HEK293 (cell line): ENCODE measurements at regions not wholly inside any gene's neighbourhood (a gene's known extent, or its start where the extent isn't known, plus 50 kb on each side); places are given as distances from the start of the nearest gene placed in this dataset.

Experiments
- CTCF ChIA-PET: fragments of 350-600 bp; formaldehyde crosslinking; extraction: SDS; loops from one replicate; lab custom pipeline; 2021; ENCODE audit warnings: antibody characterized with exemption; lab: Yijun Ruan, JAX
- POLR2A ChIA-PET: fragments of 300-600 bp; formaldehyde crosslinking; extraction: SDS; loops from one replicate; lab custom pipeline; 2020; ENCODE audit warnings: antibody characterized with exemption, inconsistent platforms; lab: Yijun Ruan, JAX
- H3K27ac ChIP-seq: fragments of 200-500 bp; sonication (Bioruptor generic); 2 replicates; pipeline ENCODE4 v1.5.1; 2014; ENCODE audit warnings: low read depth, low read length, control low read depth, inconsistent platforms; ENCODE audit errors: extremely low read depth
- H3K36me3 ChIP-seq, 2 experiments: fragments of 200-500 bp in 1 of 2; sonication (Bioruptor generic) in 1 of 2; 1 replicate in 1 of 2; 2 replicates in 1 of 2; pipeline ENCODE4 v1.5.1; 2014 to 2017; ENCODE audit warnings: inconsistent platforms in 2 of 2, low read length in 2 of 2; ENCODE audit not compliant: control insufficient read depth in 2 of 2, insufficient read depth in 1 of 2
- H3K4me1 ChIP-seq: fragments of 200-500 bp; sonication (Bioruptor generic); 2 replicates; pipeline ENCODE4 v1.5.1; 2014; ENCODE audit warnings: mild to moderate bottlenecking, low read length, inconsistent platforms; ENCODE audit not compliant: control insufficient read depth, insufficient read depth
- H3K4me3 ChIP-seq: 2 replicates; pipeline ENCODE4 v1.5.1; 2011; ENCODE audit warnings: low read depth, mild to moderate bottlenecking, control low read depth, low read length, moderate library complexity
- H3K9me3 ChIP-seq: fragments of 200-500 bp; sonication (Bioruptor generic); 2 replicates; pipeline ENCODE4 v1.5.1; 2014; ENCODE audit warnings: low read depth, low read length, inconsistent platforms; ENCODE audit not compliant: control insufficient read depth, insufficient read depth
- EGR2 ChIP-seq: fragments of 450-650 bp; formaldehyde crosslinking; IDR thresholded peaks from 2 replicates; pipeline ENCODE4 v1.5.1; 2016; ENCODE audit warnings: low read depth, missing biosample characterization, missing genetic modification characterization
- GFI1B ChIP-seq: fragments of 450-650 bp; formaldehyde crosslinking; IDR thresholded peaks from 2 replicates; pipeline ENCODE4 v1.5.1; 2016; ENCODE audit warnings: missing biosample characterization, missing genetic modification characterization
- KLF16 ChIP-seq: fragments of 450-650 bp; formaldehyde crosslinking; IDR thresholded peaks from 2 replicates; pipeline ENCODE4 v1.5.1; 2017; ENCODE audit warnings: missing biosample characterization, missing genetic modification characterization
- KLF9 ChIP-seq: fragments of 450-650 bp; formaldehyde crosslinking; IDR thresholded peaks from 2 replicates; pipeline ENCODE4 v1.5.1; 2016; ENCODE audit warnings: missing biosample characterization, missing genetic modification characterization, low read depth
- SP2 ChIP-seq: fragments of 450-650 bp; formaldehyde crosslinking; IDR thresholded peaks from 2 replicates; pipeline ENCODE4 v1.5.1; 2016; ENCODE audit warnings: missing biosample characterization, missing genetic modification characterization
- ZNF221 ChIP-seq: fragments of 450-650 bp; formaldehyde crosslinking; IDR thresholded peaks from 2 replicates; pipeline ENCODE4 v1.5.1; 2017; ENCODE audit warnings: missing biosample characterization, missing genetic modification characterization, borderline replicate concordance
- ZNF274 ChIP-seq, 2 experiments: fragments of 200-500 bp in 1 of 2; fragments of 450-650 bp in 1 of 2; sonication (Bioruptor generic) in 1 of 2; formaldehyde crosslinking in 1 of 2; IDR thresholded peaks; 2 replicates each; pipeline versions ENCODE4 v1.5.1 to v1.6.1; 2014 to 2016; ENCODE audit warnings: borderline replicate concordance in 1 of 2, inconsistent platforms in 1 of 2, low read length in 1 of 2, missing biosample characterization in 1 of 2, missing genetic modification characterization in 1 of 2
- ZNF324 ChIP-seq: fragments of 450-650 bp; formaldehyde crosslinking; IDR thresholded peaks from 2 replicates; pipeline ENCODE4 v1.5.1; 2016; ENCODE audit warnings: missing biosample characterization, missing genetic modification characterization
- ZNF48 ChIP-seq: fragments of 450-650 bp; formaldehyde crosslinking; IDR thresholded peaks from 2 replicates; pipeline ENCODE4 v1.5.1; 2016; ENCODE audit warnings: missing biosample characterization, missing genetic modification characterization
- ZNF529 ChIP-seq: fragments of 450-650 bp; formaldehyde crosslinking; IDR thresholded peaks from 2 replicates; pipeline ENCODE4 v1.5.1; 2017; ENCODE audit warnings: missing genetic modification characterization, missing biosample characterization; ENCODE audit not compliant: insufficient replicate concordance
- ZNF549 ChIP-seq: fragments of 450-650 bp; IDR thresholded peaks from 2 replicates; pipeline ENCODE4 v1.5.1; 2018; ENCODE audit warnings: missing biosample characterization, missing genetic modification characterization, mild to moderate bottlenecking, inconsistent platforms, moderate library complexity
- ZNF600 ChIP-seq: fragments of 450-650 bp; formaldehyde crosslinking; IDR thresholded peaks from 2 replicates; pipeline ENCODE4 v1.5.1; 2016; ENCODE audit warnings: missing biosample characterization, missing genetic modification characterization
- ZNF664 ChIP-seq: fragments of 450-650 bp; formaldehyde crosslinking; IDR thresholded peaks from 2 replicates; pipeline ENCODE4 v1.5.1; 2016; ENCODE audit warnings: missing biosample characterization, missing genetic modification characterization
- ZNF837 ChIP-seq: fragments of 450-650 bp; formaldehyde crosslinking; IDR thresholded peaks from 2 replicates; pipeline ENCODE4 v1.5.1; 2016; ENCODE audit warnings: missing biosample characterization, missing genetic modification characterization
- TF ChIP-seq, protein P1 (sequence below): fragments of 450-650 bp; formaldehyde crosslinking; IDR thresholded peaks from 2 replicates; pipeline ENCODE4 v1.5.1; 2016; ENCODE audit warnings: missing biosample characterization, missing genetic modification characterization
- TF ChIP-seq, protein P2 (sequence below): fragments of 450-650 bp; formaldehyde crosslinking; IDR thresholded peaks from 2 replicates; pipeline ENCODE4 v1.5.1; 2016; ENCODE audit warnings: missing biosample characterization, missing genetic modification characterization
- TF ChIP-seq, protein P3 (sequence below): fragments of 450-650 bp; formaldehyde crosslinking; IDR thresholded peaks from 2 replicates; pipeline ENCODE4 v1.5.1; 2016; ENCODE audit warnings: missing biosample characterization, missing genetic modification characterization

GRCh38 chr7:46145412-46145811, 224.3 kb upstream of the IGFBP3 start (continued):
- TF ChIP-seq ZNF274 (IDR thresholded peaks at IDR 0.05; ENCODE audit: low read length) (no peak), ZNF274 (tag by site-specific recombination; IDR thresholded peaks at IDR 0.05; ENCODE audit: borderline replicate concordance) (no peak), ZNF221 (tag by site-specific recombination) (no peak), KLF9 (tag by site-specific recombination) (no peak)
- TF ChIP-seq, protein P1, sequence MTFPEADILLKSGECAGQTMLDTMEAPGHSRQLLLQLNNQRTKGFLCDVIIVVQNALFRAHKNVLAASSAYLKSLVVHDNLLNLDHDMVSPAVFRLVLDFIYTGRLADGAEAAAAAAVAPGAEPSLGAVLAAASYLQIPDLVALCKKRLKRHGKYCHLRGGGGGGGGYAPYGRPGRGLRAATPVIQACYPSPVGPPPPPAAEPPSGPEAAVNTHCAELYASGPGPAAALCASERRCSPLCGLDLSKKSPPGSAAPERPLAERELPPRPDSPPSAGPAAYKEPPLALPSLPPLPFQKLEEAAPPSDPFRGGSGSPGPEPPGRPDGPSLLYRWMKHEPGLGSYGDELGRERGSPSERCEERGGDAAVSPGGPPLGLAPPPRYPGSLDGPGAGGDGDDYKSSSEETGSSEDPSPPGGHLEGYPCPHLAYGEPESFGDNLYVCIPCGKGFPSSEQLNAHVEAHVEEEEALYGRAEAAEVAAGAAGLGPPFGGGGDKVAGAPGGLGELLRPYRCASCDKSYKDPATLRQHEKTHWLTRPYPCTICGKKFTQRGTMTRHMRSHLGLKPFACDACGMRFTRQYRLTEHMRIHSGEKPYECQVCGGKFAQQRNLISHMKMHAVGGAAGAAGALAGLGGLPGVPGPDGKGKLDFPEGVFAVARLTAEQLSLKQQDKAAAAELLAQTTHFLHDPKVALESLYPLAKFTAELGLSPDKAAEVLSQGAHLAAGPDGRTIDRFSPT = no peak
- TF ChIP-seq, all 188 proteins: peak for 0

GRCh38 chr7:46143949-46144917, 223.2 kb upstream of the IGFBP3 start:
- H3K4me1 ChIP-seq = no peaks in the 10 kb centered on the region
- POLR2A ChIA-PET = no interaction called here
- no peak overlapping the region for H3K27ac ChIP-seq
- no peak for TF ChIP-seq ZNF600 (tag by site-specific recombination)
- TF ChIP-seq SP2 (tag by site-specific recombination) = no peak
- no peak for TF ChIP-seq ZNF324 (tag by site-specific recombination)
- TF ChIP-seq ZNF664 (tag by site-specific recombination) = no peak
- TF ChIP-seq ZNF48 (tag by site-specific recombination) = no peak
- no peak for TF ChIP-seq GFI1B (tag by site-specific recombination)
- TF ChIP-seq ZNF837 = no peak
- H3K4me3 ChIP-seq = no peak overlapping the region
- H3K36me3 ChIP-seq = no peaks in the 10 kb centered on the region
- H3K9me3 ChIP-seq = no peaks in the 10 kb centered on the region
- CTCF ChIA-PET = no interaction called here

DNA sequence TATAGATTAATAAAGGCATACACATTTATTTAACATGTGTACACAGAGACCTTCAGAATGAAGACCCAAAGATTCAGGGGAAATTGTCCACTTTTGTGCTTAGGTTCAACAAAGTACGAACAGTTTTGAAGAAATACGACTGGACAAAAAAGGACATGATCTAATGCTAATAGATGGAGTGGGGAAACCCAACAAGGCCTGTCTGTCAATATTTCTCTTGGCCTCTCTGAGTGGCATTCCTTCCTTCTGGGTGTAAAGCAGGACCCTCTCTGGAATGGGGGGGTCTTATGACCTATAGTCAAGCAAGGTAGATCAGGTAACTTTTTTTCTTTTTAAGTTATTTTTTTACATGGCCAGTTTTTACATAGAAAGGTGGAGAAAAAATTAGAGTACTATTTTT, 222.3 kb upstream of the IGFBP3 start:
- TF ChIP-seq KLF16 (tag by site-specific recombination) (no peak), EGR2 (tag by site-specific recombination) (no peak)
- no peaks in the 10 kb centered on the region for H3K4me1 ChIP-seq
- ChIA-PET CTCF (no interaction called here), POLR2A (no interaction called here)
- H3K36me3 ChIP-seq = no peaks in the 10 kb centered on the region
- H3K4me3 ChIP-seq = no peak overlapping the region
- no peak overlapping the region for H3K27ac ChIP-seq
- H3K9me3 ChIP-seq = no peaks in the 10 kb centered on the region

DNA sequence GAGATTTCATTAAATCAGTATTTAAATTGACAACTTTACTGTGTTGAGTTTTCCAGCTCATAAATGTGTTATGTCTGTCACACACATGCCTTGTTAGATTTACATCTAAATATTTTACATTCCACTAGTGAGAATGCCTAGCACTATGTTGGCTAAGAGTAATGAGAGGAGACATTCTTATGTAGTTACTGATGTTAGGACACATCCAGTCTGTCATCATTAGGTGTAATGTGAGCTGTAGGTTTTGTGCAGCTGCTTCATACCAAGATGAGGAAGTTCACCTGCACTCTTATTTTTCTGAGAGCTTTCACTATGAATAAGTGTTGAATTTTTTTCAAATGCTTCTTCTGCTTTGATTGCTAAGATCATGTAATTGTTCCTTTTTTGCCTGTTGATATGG, 218.0 kb upstream of the IGFBP3 start:
- TF ChIP-seq ZNF549 (no peak), ZNF529 (no peak)
- TF ChIP-seq, protein P2, sequence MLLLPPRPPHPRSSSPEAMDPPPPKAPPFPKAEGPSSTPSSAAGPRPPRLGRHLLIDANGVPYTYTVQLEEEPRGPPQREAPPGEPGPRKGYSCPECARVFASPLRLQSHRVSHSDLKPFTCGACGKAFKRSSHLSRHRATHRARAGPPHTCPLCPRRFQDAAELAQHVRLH (tag by site-specific recombination) = no peak
- TF ChIP-seq, protein P3, sequence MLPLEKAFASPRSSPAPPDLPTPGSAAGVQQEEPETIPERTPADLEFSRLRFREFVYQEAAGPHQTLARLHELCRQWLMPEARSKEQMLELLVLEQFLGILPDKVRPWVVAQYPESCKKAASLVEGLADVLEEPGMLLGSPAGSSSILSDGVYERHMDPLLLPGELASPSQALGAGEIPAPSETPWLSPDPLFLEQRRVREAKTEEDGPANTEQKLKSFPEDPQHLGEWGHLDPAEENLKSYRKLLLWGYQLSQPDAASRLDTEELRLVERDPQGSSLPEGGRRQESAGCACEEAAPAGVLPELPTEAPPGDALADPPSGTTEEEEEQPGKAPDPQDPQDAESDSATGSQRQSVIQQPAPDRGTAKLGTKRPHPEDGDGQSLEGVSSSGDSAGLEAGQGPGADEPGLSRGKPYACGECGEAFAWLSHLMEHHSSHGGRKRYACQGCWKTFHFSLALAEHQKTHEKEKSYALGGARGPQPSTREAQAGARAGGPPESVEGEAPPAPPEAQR (tag by site-specific recombination) = no peak
- Histone ChIP-seq H3K27ac (no peak overlapping the region), H3K4me3 (no peak overlapping the region), H3K4me1 (no peaks in the 10 kb centered on the region), H3K36me3 (no peaks in the 10 kb centered on the region), H3K9me3 (no peaks in the 10 kb centered on the region)
- ChIA-PET CTCF (interaction anchor here (0.6 to 2.3 kb wide), 5 partner anchors 9 to 231 kb away, joined by 3 to 15 read pairs (median 4); partner anchors contain the start of gene IGFBP3), POLR2A (no interaction called here)
